ENCODE measurements at regions not wholly inside any gene's neighbourhood (a gene's known extent, or its start where the extent isn't known, plus 50 kb on each side); places are given as distances from the start of the nearest gene placed in this dataset.
"Not testable (repeated sequence)": the region's sequence is repeated elsewhere in the genome, so short reads cannot be mapped to it uniquely, and the experiment has no call there.

- no peak for DNase-seq (ENCODE audit: low read depth in 3 of 3)
Observed at GRCh38 chr10:6877722-6878392, 297.8 kb upstream of the PRKCQ start.

DNA sequence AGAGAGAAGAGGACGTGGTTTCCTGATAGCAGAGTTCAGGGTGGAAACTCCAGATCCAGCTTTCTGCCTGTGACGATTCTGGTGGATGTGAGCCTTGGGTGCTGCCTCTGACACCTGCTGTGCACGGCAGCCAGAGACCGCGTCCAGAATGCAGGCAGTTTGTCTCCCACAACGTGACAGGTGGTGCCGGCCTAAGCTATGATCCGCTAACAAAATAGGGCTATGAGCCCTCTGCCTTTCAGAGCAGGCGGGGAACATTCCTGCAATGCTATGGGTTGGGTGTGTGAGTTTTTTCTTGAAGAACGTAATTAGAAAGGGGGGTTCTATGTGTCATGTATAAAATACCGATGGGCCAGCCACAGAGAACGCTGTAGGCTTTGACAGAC is 297.3 kb upstream of the PRKCQ start:
- no peak for DNase-seq (ENCODE audit: low read depth in 3 of 3)

- no peak for DNase-seq (ENCODE audit: low read depth in 3 of 3)
Observed at GRCh38 chr10:6875269-6875865, 295.3 kb upstream of the PRKCQ start.

DNA sequence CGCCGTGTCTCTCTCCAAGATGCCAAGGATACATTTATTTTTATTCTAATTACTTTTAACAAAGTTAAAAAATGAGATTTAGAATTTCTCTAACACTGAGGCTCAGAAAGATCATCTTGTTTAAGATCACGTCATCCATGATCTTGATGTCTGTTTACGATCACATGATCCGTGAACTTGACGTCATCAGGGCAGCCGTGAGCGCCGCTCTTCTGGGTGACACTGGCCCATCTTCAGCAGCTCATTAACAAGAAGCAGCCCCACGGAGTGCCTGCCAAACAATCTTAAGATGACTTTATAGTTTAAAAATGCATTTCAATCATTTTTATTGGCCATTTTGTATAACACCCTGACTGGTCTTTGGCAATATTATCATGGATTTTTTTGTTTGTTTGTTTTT is 291.1 kb upstream of the PRKCQ start:
- no peak for DNase-seq (ENCODE audit: low read depth in 3 of 3)

DNA sequence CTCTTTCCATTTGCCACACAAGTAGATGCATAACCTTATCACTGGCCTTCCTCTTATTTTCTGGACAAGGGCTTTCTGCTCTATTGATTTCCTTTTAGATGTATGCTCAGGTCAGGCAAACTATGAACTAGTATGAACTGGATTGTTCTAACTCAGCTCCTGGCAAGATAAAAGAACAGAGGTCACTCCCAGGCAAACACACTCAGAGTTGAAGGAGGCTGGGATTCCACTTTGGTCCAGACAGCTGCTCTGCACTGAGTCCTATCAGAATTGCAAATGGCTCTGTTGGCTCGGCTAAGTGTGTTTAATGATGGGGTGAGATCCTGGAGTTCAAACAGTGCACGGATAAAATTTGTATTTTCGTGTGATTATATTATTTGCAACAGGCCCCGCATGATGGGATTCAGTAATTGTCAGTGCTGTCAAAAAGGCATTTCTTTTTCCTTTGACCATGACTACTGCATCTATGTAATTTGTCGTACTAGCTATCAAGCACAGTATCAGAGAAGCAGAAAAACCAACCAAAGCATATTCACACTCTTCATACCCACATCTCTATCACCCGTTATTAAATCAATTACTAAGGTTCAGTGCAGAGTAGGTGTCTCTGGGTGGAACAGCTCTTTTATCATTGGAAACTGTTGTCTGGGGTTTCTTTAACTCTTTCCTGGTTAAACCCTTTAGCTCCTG is 288.1 kb upstream of the PRKCQ start:
- no peak for DNase-seq (ENCODE audit: low read depth in 3 of 3)

DNA sequence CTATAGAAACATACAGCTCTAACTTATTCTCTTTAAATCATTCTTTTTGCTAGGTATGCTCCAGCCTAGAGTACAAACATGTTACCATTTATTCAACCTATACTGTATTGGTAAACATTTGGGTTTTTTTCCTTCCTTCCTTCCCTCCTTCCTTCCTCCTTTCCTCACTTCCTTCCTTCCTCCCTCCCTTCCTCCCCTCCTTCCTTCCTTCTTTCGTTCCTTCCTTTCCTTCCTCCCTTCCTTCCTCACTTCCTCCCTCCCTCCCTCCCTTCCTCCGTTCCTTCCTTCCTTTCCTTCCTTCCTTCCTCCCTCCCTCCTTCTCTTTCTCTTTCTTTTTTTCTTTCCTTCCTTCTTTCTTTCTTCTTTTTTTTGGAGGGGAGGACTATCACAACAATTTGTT is 286.7 kb upstream of the PRKCQ start:
- DNase-seq (ENCODE audit: low read depth in 3 of 3), result no peak

- no peak for DNase-seq (ENCODE audit: low read depth in 3 of 3)
Observed at GRCh38 chr10:6864142-6864541, 284.1 kb upstream of the PRKCQ start.

DNA sequence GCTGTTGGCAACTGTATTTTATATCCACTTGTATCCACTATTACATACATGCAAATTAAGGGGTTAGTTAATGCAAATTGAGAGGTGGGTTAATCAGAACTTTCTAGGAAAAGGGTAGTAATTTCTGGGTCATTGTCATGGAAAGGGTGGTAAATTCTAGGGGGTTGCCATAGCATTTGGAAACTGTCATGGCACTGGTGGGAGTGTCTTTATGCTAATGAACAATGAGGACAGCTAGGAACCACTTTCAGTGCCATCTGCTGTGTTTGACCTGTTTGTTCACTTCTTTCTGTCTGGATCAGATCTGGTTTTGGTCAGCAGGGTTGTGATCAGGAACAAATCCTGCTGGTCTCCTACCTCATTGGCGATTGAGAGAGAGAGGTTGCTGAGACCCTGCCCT is 283.3 kb upstream of the PRKCQ start:
- DNase-seq (ENCODE audit: low read depth in 3 of 3), result no peak

DNA sequence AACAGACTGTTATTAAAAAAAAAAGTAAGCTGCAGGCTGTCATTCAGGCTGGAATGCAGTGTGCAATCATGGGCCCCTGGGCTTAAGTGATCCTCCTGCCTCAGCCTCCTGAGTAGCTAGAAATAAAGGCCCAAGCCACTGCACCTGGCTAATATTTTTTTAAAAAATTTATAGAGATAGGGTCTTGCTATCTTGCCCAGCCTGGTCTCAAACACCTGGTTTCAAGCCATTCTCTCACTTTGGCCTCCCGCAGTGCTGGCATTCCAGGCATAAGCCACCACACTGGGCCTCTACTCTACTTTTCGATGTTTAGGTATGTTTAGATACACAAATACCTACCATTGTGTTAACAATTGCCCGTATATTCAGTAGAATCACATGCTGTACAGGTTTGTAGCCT is 270.4 kb upstream of the PRKCQ start:
- DNase-seq (ENCODE audit: low read depth in 3 of 3), result no peak

DNA sequence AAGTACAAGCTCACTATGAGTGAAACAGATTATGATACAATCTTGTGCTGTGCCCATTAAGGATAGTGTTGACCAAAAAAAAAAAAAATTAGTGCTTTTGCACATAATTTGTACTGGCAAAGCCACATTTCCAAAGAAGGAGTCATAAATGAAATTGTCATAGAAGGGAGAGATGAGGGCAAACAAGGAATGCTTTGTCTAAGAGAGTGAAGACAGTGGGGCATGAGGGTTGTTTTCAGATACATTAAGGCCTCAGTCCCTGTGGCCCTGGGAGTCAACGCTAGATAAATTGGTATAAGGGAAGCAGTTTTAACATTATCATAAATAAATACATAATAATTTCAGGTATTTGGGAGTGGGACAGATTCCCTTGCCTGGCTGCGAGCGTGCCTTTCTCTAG is 267.5 kb upstream of the PRKCQ start:
- DNase-seq (ENCODE audit: low read depth in 3 of 3), result no peak

DNA sequence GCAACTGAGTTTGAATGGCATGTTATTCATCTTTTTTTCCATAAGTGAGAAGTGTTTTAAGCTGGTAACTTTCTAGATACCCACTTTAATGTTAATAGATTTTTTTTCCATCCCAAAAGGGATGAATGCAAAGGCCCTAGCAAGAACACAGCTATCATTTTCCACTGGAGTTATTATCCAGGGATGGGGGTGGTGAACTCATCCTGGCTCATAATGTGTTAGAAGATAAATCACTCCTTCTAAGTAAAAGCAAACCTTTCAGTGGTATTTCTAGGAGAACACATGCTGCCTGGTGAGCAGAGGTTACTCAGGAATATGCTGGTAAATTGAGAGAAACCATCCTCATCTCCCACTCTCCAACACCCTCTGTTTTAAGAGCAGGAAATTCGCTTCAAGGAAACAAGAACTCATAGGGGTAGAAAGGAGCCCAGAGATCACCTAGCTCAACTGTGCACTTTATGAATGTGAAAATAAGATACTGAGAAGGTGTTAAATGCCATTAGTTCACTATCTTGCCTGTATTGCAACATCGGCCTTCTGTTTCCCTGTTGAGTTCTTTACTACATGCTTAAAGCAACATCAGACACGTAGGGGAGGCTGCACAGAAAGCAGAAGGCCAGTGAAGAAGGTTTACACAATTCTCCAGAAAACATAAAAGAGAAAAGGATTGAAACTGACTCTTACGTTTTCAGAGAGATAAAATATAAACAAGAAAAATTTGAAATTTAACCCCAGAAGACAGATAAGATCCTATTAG is 264.0 kb upstream of the PRKCQ start:
- DNase-seq (ENCODE audit: low read depth in 3 of 3), result no peak

DNA sequence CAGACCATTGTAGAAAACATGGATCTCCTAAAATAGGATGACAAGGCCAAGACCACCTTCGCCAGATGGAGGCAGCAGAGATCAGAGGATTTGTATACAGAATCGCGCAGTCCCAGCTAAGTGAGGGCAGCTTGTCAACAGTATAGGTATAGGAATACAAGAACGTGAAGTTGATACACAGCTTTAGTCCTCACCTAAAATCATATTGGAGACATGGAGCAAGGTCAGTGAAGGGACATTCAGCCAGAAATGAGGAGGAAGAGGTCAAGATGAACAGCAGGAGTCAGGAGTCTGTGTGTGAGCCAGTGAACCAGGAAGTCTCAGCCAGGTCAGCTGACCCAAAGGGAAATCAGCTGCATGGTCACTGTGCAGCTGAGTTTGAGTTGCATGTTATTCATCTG is 263.4 kb upstream of the PRKCQ start:
- no peak for DNase-seq (ENCODE audit: low read depth in 3 of 3)

- no peak for DNase-seq (ENCODE audit: low read depth in 3 of 3)
Observed at GRCh38 chr10:6842722-6843121, 262.6 kb upstream of the PRKCQ start.

DNA sequence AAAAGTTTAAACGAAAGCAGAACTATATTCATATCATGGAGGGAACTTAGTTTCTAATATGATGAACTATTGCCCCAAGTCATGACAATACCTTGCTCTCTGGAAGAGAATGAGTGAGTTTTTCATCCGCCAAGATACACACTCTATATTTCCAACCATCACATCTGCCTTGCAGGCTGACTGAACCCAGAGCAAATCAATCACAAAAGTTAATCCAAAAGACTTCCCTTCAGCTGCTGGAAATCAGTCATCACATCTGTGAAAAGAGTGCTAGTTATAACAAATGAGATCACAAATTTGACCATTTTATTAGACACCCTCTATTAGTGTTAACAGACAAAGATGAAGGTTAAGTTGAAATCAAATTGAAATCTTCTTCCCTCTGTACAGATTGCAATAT is 261.7 kb upstream of the PRKCQ start:
- DNase-seq (ENCODE audit: low read depth in 3 of 3), result no peak

DNA sequence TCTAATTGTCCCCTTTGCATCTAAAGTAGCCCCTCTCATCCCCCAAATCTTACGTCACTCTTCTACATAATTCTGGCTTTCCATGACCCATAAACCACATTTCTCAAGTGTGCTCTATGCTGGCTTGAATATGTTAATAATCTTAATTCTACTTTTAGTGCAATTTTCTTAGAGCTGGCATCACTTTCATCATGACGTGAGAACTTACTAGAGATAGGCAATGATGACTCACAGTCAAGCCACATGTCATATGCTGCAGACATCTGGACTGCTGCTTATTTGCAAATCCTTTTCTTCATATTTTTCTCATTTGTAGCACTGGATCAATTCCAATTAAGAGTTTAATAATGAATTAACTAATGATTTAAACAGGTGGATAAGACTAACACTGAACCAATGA is 260.7 kb upstream of the PRKCQ start:
- DNase-seq (ENCODE audit: low read depth in 3 of 3), result no peak

DNA sequence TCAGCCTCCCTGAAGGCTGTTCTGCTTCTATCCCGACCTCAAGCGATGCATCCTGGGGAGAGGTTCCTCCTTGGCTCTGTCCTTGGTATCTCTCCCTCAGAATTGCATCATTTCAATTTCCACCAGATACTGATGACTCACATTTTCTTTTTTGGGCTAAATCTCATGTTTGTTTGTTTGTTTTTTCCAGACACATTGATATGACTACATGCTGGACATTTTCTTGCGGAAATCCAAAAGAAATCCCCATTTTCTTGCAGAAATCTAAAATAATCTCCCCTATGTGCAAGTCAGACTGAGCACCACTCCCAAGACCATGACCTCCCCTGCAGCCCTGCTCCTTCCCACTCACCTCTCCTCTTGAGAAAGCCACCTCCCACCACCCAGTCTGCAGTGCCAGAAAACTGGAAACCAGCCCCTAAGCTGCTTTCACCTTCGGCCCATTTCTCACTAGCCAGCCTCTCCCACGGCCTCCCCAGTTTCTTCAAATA is 260.2 kb upstream of the PRKCQ start:
- no peak for DNase-seq (ENCODE audit: low read depth in 3 of 3)

DNA sequence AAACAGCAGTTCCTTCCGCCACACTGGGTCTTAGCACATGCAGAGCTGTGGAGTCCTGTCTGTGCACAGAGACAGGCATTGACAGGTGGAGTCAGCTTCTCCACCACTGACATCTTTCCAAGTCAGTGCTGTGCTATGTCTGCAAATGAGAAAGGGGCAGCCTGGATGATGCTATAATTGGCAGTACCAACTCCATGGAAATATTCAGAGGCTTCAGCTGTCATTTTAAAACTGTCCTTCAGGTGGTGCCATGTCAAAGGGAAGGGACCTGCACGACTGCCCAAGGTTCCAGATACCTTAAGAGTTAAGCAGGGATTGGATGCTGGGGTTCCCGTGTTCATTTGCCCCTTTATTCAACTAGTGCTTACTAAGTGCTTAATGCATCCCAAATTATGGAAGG is 258.0 kb upstream of the PRKCQ start:
- no peak for DNase-seq (ENCODE audit: low read depth in 3 of 3)

DNA sequence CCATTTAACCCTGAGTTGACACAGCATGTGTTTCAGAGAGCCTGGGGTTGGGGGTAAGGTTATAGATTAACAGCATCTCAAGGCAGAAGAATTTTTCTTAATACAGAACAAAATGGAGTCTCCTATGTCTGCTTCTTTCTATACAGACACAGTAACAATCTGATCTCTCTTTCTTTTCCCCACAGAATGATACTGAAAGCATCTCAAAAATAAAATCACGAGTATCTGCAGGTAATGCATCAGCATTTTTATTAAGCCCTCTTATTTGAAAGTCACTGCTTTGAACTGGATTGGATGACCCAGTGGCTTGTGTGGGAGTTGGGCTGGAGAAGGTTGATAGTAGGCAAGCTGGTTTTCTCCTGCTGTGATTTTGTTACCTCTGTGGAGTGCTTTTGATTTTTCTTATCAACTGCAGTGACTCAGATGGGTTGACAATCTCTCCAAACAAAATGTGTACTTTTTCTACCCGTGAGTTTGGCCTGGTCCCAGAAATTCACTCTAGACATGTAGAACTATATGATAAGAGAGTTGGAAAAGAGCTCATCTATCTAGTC is 253.5 kb upstream of the PRKCQ start:
- DNase-seq (ENCODE audit: low read depth in 3 of 3), result no peak

GRCh38 chr10:6830981-6831380 is 250.9 kb upstream of the PRKCQ start:
- DNase-seq (ENCODE audit: low read depth in 3 of 3), result not testable (repeated sequence)

- DNase-seq (ENCODE audit: low read depth in 3 of 3), result not testable (repeated sequence)
Observed at GRCh38 chr10:6824793-6825192, 244.7 kb upstream of the PRKCQ start.

DNA sequence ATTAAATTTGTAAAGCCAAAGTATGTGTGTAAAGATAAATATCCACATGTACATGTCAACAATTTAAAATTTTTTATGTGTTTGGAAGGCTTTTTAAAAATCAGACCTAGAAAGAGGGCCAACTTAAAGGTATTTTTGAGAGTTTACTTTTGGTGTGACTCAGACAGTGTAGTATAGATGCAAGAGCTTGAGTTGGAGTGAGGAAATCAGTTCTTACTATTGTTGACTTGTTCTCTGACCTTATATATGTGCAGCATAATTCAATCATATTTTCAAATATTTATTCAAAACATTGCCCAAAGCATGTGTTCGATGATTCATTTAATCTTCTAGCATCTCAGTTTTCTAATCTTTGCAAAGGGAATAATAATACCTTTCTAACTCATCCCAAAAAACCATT is 243.7 kb upstream of the PRKCQ start:
- no peak for DNase-seq (ENCODE audit: low read depth in 3 of 3)

- no peak for DNase-seq (ENCODE audit: low read depth in 3 of 3)
Observed at GRCh38 chr10:6819301-6819700, 239.2 kb upstream of the PRKCQ start.
